GM13977 (cell line): ENCODE measurements at regions not wholly inside any gene's neighbourhood (a gene's known extent, or its start where the extent isn't known, plus 50 kb on each side); places are given as distances from the start of the nearest gene placed in this dataset.

Experiments used
- DNase-seq: peaks from one replicate; pipeline ENCODE4 v3.0.0; 2012; ENCODE audit warnings: low spot score
- in situ Hi-C: fragments of 300-500 bp; cut with MboI; formaldehyde crosslinking; loops from one replicate; pipeline ENCODE4 v1.12.0; 2022; ENCODE audit warnings: low sequenced_read_pairs, low pct_unique_long_range_greater_than_20kb, mixed read lengths, inconsistent platforms; ENCODE audit not compliant: unreplicated experiment
- TF ChIP-seq, protein P1 (sequence below): IDR thresholded peaks from 2 replicates; pipeline ENCODE4 v1.5.1; 2012; ENCODE audit warnings: mild to moderate bottlenecking, control low read depth; ENCODE audit not compliant: insufficient read depth; ENCODE audit errors: extremely low read depth, missing control alignments

GRCh38 chr6:66048684-66049474 lies 341.9 kb upstream of the EYS start:
- TF ChIP-seq, protein P1, sequence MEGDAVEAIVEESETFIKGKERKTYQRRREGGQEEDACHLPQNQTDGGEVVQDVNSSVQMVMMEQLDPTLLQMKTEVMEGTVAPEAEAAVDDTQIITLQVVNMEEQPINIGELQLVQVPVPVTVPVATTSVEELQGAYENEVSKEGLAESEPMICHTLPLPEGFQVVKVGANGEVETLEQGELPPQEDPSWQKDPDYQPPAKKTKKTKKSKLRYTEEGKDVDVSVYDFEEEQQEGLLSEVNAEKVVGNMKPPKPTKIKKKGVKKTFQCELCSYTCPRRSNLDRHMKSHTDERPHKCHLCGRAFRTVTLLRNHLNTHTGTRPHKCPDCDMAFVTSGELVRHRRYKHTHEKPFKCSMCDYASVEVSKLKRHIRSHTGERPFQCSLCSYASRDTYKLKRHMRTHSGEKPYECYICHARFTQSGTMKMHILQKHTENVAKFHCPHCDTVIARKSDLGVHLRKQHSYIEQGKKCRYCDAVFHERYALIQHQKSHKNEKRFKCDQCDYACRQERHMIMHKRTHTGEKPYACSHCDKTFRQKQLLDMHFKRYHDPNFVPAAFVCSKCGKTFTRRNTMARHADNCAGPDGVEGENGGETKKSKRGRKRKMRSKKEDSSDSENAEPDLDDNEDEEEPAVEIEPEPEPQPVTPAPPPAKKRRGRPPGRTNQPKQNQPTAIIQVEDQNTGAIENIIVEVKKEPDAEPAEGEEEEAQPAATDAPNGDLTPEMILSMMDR, result no peak
- in situ Hi-C loops, result no loop called here
- no peak for DNase-seq

- TF ChIP-seq, protein P1, result no peak
- DNase-seq, result no peak
- in situ Hi-C loops, result no loop called here
These were observed 325.6 kb upstream of the EYS start for GRCh38 chr6:66032626-66033025.

GRCh38 chr6:66029391-66029790 lies 322.4 kb upstream of the EYS start:
- in situ Hi-C loops, result no loop called here

GRCh38 chr6:65999288-65999791 lies 292.3 kb upstream of the EYS start:
- TF ChIP-seq, protein P1, result no peak
- in situ Hi-C loops, result no loop called here
- DNase-seq, result no peak

More at GRCh38 chr6:66029391-66029790, 322.4 kb upstream of the EYS start:
- TF ChIP-seq, protein P1, result no peak
- DNase-seq, result no peak

GRCh38 chr6:65998544-65998943 lies 291.5 kb upstream of the EYS start:
- no peak for DNase-seq
- in situ Hi-C loops, result no loop called here

GRCh38 chr6:65997539-65997938 lies 290.5 kb upstream of the EYS start:
- in situ Hi-C loops, result no loop called here
- no peak for DNase-seq
- TF ChIP-seq, protein P1, result no peak

More at GRCh38 chr6:65998544-65998943, 291.5 kb upstream of the EYS start:
- TF ChIP-seq, protein P1, result no peak
